ENCODE measurements at regions not wholly inside any gene's neighbourhood (a gene's known extent, or its start where the extent isn't known, plus 50 kb on each side); places are given as distances from the start of the nearest gene placed in this dataset.

GRCh38 chr4:33890841-33891240 is 2353.5 kb downstream of the ARAP2 start:
- no peak overlapping the region for H2AFZ ChIP-seq (ENCODE audit: low read length)
- H2AK5ac ChIP-seq (ENCODE audit: low read depth, low read length): no peak overlapping the region
- DNase-seq (ENCODE audit: low read depth in 1 of 2, low spot score in 2 of 2) (no peak), FAIRE-seq (no peak)
- ChIA-PET CTCF (ENCODE audit: partially characterized antibody) (no interaction called here), POLR2A (ENCODE audit: partially characterized antibody) (no interaction called here)
- H3K18ac ChIP-seq (ENCODE audit: extremely low read depth, low read length): no peak overlapping the region
- H4K20me1 ChIP-seq (replicated peaks in 1 of 2; ENCODE audit: control insufficient read depth in 1 of 2, insufficient read depth in 2 of 2, low read length in 2 of 2): no peaks in the 10 kb centered on the region
- no peak overlapping the region for H2BK5ac ChIP-seq (ENCODE audit: low read depth, low read length)
- no peaks in the 10 kb centered on the region for H3K9me3 ChIP-seq (ENCODE audit: insufficient read depth in 2 of 2, low read depth in 1 of 2, low read length in 1 of 2)
- H2BK20ac ChIP-seq (ENCODE audit: low read length): no peak overlapping the region
- H2BK120ac ChIP-seq (replicated peaks; ENCODE audit: low read depth, low read length): no peak overlapping the region
- no peaks in the 10 kb centered on the region for H3K27me3 ChIP-seq (replicated peaks in 1 of 4; ENCODE audit: control insufficient read depth in 3 of 4, extremely low read depth in 1 of 4, insufficient read depth in 3 of 4, low read length in 3 of 4)
- no peak overlapping the region for H3K4me3 ChIP-seq (ENCODE audit: extremely low read depth in 1 of 4, insufficient read depth in 2 of 4, low read depth in 3 of 4, low read length in 4 of 4)
- no peak overlapping the region for H4K8ac ChIP-seq (ENCODE audit: extremely low read depth, insufficient read depth, low read length)
- H3K79me1 ChIP-seq (ENCODE audit: low read depth, low read length): no peaks in the 10 kb centered on the region
- no peak overlapping the region for H3K27ac ChIP-seq (ENCODE audit: low read depth, low read length)
- H3K36me3 ChIP-seq (ENCODE audit: control insufficient read depth in 2 of 4, insufficient read depth in 4 of 4, low read length in 3 of 4): no peaks in the 10 kb centered on the region
- H3K23ac ChIP-seq (ENCODE audit: insufficient read length): no peak overlapping the region
- H4K5ac ChIP-seq (ENCODE audit: insufficient read length, low read depth, low read length): no peak overlapping the region
- H2BK15ac ChIP-seq (ENCODE audit: low read length): no peak overlapping the region
- 89% methylated on average over 3 of the region's 3 CpGs; no CpG with 5 or more reads in 1 of the 2 experiments for WGBS, 2 experiments (ENCODE audit: extremely low coverage in 1 of 2, insufficient coverage in 1 of 2, insufficient read length in 1 of 2, insufficient replicate concordance in 2 of 2, low coverage in 1 of 2, low lambda C conversion rate in 2 of 2, missing lambda C conversion rate in 1 of 2)
- H3K4me2 ChIP-seq (ENCODE audit: insufficient read depth in 1 of 2, low read depth in 2 of 2, low read length in 2 of 2): no peak overlapping the region
- no peak overlapping the region for H3K9ac ChIP-seq (replicated peaks in 1 of 4; ENCODE audit: extremely low read depth in 1 of 4, low read depth in 3 of 4, low read length in 3 of 4)
- H3K4ac ChIP-seq (replicated peaks; ENCODE audit: insufficient read length, low read depth, low read length): no peak overlapping the region
- no peaks in the 10 kb centered on the region for H3K23me2 ChIP-seq (ENCODE audit: low read depth, low read length)
- no peak overlapping the region for H2BK12ac ChIP-seq (ENCODE audit: low read depth, low read length)
- H3K4me1 ChIP-seq (replicated peaks in 1 of 4; ENCODE audit: control insufficient read depth in 3 of 4, insufficient read depth in 4 of 4, low read length in 3 of 4): no peaks in the 10 kb centered on the region
- H3K79me2 ChIP-seq (ENCODE audit: control insufficient read depth in 1 of 2, insufficient read depth in 2 of 2, low read length in 2 of 2): no peaks in the 10 kb centered on the region
- no peak overlapping the region for H3K56ac ChIP-seq (replicated peaks; ENCODE audit: insufficient read length, low read depth, low read length)
- H3K14ac ChIP-seq (ENCODE audit: insufficient read length): no peak overlapping the region
- H4K91ac ChIP-seq (replicated peaks; ENCODE audit: insufficient read length, low read length): no peak overlapping the region
- TF ChIP-seq SIX5 (IDR thresholded peaks at IDR 0.05; ENCODE audit: low read depth, low read length) (no peak), SAP30 (IDR thresholded peaks at IDR 0.05; ENCODE audit: insufficient read depth, insufficient replicate concordance, low read length) (no peak), RBBP5 (IDR thresholded peaks at IDR 0.05; ENCODE audit: borderline replicate concordance, low read depth, low read length) (no peak), EP300 (IDR thresholded peaks at IDR 0.05; ENCODE audit: borderline replicate concordance in 1 of 2, low read depth in 2 of 2, low read length in 2 of 2) (no peak), TAF7 (optimal IDR thresholded peaks at IDR 0.05; ENCODE audit: borderline replicate concordance, low read depth, low read length) (no peak), POU5F1 (IDR thresholded peaks at IDR 0.05; ENCODE audit: low read depth, low read length) (no peak), SIRT6 (IDR thresholded peaks at IDR 0.05; ENCODE audit: low read length) (no peak), GTF2F1 (IDR thresholded peaks at IDR 0.05; ENCODE audit: borderline replicate concordance, low read depth, low read length) (no peak), CBX8 (IDR thresholded peaks at IDR 0.05; ENCODE audit: borderline replicate concordance, low read depth, low read length) (no peak), MAX (IDR thresholded peaks at IDR 0.05) (no peak)
